Adrenal gland (tissue), 5 donors: ENCODE measurements at regions not wholly inside any gene's neighbourhood (a gene's known extent, or its start where the extent isn't known, plus 50 kb on each side); places are given as distances from the start of the nearest gene placed in this dataset.

Experiments
- POLR2A ChIP-seq, 2 donors: fragments of 450-650 bp; IDR thresholded peaks; one replicate each; pipeline ENCODE4 v1.6.1; 2017; ENCODE audit warnings: antibody characterized with exemption in 2 of 2, mild to moderate bottlenecking in 2 of 2, moderate library complexity in 1 of 2
- TF ChIP-seq, protein P1 (sequence below), 6 experiments: fragments of 450-650 bp in 4 of 6; fragments of 200-600 bp in 2 of 6; sonication (generic) in 1 of 6; IDR thresholded peaks; 1 replicate in 5 of 6; 2 replicates in 1 of 6; pipeline versions ENCODE4 v1.5.1 to v1.8.0; 2016 to 2021; ENCODE audit warnings: antibody characterized with exemption in 6 of 6, mild to moderate bottlenecking in 2 of 6, moderate library complexity in 1 of 6
- donor health status: DM: no; HTN: no; CAD: no.

DNA sequence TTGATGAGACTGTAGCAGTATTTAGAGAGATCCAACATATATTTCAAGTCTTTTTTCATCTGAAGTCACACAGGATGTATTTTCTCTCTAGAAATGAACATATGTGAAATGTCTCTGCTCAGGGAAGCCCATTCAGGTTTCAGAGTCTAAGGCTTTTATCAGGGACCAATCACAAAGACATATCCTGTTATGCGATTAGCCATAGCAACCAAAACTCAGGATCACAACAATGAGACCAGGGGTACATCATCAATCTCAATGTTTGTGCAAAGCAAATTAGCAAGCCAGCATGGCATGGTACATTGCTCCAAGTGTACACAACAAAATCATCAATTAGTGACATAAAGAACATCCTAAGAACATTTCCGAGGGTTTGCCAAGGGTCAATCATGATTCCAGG, 99.2 kb upstream of the AMN1 start:
- TF ChIP-seq POLR2A (IDR thresholded peaks at IDR 0.05), result no peak
- TF ChIP-seq, protein P1, sequence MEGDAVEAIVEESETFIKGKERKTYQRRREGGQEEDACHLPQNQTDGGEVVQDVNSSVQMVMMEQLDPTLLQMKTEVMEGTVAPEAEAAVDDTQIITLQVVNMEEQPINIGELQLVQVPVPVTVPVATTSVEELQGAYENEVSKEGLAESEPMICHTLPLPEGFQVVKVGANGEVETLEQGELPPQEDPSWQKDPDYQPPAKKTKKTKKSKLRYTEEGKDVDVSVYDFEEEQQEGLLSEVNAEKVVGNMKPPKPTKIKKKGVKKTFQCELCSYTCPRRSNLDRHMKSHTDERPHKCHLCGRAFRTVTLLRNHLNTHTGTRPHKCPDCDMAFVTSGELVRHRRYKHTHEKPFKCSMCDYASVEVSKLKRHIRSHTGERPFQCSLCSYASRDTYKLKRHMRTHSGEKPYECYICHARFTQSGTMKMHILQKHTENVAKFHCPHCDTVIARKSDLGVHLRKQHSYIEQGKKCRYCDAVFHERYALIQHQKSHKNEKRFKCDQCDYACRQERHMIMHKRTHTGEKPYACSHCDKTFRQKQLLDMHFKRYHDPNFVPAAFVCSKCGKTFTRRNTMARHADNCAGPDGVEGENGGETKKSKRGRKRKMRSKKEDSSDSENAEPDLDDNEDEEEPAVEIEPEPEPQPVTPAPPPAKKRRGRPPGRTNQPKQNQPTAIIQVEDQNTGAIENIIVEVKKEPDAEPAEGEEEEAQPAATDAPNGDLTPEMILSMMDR (IDR thresholded peaks at IDR 0.05), result no peak
